ENCODE measurements at regions not wholly inside any gene's neighbourhood (a gene's known extent, or its start where the extent isn't known, plus 50 kb on each side); places are given as distances from the start of the nearest gene placed in this dataset.

DNA sequence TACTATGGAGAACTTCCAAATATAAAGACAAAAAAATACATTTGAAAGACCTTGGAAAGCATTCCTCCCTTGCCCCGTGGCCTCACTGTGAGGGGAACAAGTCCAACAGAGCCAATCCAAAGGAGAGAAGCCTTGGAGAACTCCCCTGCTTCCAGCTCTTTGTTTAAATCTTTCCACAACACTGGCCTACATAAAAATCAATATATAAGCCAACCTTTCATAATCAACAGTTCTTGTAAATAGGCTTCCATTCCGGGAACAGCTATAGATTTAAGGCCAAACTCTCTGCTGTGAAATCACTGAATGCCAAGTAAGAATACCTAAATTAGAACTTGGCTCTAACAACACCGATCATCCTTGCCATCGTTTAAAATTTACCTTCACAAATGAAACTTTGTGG is 242.1 kb downstream of the HACE1 start:
- in situ Hi-C loops (cut with MboI; ENCODE audit: low sequenced_read_pairs) = no loop called here

DNA sequence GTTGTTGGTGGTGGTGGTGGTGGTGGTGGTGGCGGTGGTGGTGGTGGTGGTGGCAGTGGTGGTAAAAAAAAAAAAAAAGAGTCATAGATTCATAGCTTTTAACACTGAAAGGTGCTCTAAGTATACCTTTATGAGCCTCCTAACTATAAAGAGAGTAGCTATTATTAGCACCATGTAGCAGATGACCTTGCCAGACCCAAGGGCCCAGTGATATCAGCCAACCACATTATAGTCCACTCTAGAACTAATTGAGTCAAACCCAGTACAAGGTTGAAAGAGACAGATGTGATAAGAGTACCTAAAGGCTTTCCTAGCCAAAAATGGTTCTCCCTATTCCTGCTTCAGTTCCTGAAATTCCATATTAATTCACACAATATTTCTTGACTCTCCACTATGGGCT is 245.3 kb downstream of the HACE1 start:
- in situ Hi-C loops (cut with MboI; ENCODE audit: low sequenced_read_pairs) = no loop called here

DNA sequence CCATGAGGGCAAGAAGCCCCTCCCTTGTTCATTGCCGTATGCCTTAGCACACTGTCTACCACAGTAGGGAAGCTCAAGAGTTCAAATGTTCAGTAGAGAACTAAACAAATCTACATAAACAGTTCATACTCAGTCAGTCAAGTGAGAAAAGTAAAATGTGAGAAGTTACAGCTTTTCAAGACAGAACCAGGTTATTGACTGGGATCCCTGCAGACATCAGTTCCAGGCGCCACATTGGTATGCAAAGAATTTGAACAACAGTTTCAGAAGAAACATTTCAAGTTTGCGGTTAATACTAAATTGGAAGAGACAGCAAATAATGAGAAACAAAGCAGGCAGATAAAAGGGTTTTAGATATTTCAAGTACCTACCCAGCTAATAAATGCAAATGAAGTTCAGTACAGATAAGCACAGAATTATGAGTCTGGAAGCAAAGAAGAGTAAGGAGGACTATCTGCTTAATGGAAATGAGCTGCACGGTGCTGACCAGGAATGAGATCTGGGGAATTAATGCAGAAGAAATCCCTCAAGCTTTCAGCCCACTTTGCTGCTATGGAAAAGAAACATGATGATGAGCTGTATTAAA is 246.2 kb downstream of the HACE1 start:
- in situ Hi-C loops (cut with MboI; ENCODE audit: low sequenced_read_pairs) = no loop called here

DNA sequence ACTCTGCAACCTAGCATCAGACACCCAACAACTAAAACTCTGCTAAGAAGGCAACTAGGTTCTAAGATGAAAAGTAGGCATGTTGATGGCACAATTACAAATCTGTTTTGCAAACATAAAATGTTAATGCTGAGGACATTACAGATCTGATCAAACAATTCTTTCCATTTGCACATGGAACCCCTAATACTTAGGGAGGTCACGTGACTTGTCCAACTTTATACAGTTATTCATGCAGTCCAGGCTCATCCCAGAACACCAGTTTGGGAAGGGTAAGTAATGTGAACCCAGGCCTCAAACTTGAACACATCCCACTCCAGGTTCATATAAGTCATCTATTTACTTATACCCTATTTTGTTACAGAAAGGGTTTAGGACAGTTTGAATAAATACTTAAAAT is 247.2 kb downstream of the HACE1 start:
- in situ Hi-C loops (cut with MboI; ENCODE audit: low sequenced_read_pairs) = no loop called here

DNA sequence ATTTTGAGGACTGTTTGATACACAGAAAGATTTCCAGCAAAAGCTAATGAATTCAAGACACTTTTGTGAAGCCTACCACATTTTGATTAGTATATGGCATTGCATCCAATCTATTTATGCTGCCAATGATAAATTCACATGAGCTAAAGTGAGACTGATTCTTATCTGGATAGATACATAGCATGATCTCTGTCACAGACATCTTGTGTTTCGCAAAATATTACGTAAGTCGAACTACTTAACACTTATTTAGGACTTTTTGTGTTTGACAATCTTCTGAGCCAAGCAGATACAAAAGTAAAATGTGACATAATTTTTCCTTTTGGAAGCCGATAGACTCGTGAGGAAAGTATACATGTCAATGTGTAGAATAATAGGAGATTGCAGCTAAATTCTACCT is 251.6 kb downstream of the HACE1 start:
- in situ Hi-C loops (cut with MboI; ENCODE audit: low sequenced_read_pairs) = no loop called here

DNA sequence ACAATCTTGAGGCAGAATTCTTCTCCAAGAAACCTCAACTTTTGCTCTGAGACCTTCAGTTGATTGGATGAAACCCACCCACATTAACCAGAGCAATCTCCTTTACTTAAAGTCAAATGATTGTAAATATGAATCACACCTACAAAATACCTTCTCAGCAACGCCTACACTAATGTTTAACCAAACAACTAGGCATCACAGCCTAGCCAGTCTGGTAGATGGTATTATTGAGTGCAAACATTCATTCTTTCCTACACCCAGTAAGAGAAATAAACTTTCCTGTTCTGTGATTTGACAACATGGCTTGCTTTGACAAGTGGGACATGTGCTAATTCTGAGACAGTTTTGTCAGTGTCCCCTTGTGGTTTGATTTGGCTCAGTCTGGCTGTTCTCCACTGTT is 252.2 kb downstream of the HACE1 start:
- in situ Hi-C loops (cut with MboI; ENCODE audit: low sequenced_read_pairs) = no loop called here

DNA sequence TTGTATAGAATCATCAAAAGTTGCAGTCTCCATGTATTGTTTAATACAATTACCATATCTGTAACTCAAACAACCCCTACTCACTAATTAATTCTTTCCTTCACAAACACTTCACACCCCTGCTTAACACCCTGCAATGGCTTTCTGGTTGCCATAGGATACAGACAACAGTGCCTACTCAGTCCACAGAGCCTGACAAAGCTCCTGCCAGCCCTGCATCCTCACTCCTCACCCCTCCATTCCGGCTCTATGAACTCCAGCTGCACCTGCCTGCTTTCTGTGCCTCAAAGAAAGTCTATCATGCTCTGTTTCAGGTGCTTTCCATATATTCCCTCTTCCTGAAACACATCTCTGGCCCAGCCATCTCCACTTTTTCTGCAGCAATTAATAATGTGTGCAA is 253.4 kb downstream of the HACE1 start:
- in situ Hi-C loops (cut with MboI; ENCODE audit: low sequenced_read_pairs) = no loop called here

DNA sequence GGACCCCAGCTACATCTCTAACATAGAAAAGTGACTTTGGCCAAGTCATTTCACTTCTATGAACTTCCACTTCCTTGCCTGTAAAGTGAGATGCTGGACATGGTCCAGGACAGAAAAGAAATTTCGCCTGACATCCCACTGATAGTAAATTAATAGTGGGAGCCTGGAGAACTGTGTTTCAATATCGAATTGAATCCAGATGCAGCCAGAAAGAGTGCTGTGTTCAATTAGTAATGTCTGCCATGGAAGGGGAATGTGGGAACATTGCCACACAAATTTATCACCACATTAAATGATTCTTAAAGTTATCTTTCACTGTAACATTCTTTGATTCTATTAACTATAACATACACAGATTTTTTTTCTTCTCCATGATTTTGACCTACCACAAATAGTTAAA is 255.0 kb downstream of the HACE1 start:
- in situ Hi-C loops (cut with MboI; ENCODE audit: low sequenced_read_pairs) = no loop called here

DNA sequence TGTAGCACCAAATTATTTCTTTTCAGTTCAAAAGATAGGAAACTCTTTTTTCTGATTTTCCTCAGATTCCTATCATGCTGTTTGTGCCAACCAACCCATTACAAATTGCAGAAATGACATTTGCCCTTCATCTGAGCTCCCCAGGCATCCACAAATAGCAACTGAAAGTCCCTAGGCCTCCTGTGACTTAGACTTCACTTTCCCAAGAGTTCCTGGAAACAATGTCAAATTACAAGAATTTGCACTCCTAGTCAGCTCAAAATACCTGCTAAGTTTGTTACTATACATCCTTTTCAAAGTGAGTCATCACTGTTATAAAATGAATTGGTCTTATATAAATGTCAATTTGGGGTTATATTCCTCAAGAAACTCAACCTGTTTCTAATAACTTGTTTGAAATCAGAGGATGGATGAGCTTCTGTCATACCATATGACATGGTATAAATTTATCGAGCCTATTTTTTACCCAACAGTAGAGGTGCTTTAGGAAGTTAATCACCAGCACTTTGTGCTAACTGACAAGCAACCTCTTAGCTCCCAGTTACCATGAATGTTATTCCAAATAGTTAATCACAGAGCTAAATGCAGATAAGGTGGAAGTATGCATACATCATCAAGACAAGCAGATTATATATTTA is 256.5 kb downstream of the HACE1 start:
- in situ Hi-C loops (cut with MboI; ENCODE audit: low sequenced_read_pairs) = no loop called here

DNA sequence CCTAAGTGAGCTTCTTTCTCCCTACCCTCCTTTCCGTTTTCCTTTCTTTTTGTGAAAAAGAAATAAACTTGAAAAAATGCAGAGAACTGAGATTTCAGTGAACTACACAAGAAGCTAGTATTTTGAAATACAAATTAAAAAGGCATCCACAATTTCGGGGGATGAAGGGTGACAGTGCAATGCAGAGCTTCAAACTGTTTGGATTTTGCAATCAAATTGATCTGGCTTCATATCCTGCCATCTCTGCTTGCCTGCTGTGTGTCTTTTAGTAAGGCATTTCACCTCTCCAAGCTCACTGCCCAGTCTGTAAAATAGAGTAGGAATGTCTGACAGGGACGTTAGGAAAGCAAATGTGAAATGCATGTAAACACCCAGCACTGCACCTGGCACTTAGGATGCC is 258.0 kb downstream of the HACE1 start:
- in situ Hi-C loops (cut with MboI; ENCODE audit: low sequenced_read_pairs) = no loop called here

DNA sequence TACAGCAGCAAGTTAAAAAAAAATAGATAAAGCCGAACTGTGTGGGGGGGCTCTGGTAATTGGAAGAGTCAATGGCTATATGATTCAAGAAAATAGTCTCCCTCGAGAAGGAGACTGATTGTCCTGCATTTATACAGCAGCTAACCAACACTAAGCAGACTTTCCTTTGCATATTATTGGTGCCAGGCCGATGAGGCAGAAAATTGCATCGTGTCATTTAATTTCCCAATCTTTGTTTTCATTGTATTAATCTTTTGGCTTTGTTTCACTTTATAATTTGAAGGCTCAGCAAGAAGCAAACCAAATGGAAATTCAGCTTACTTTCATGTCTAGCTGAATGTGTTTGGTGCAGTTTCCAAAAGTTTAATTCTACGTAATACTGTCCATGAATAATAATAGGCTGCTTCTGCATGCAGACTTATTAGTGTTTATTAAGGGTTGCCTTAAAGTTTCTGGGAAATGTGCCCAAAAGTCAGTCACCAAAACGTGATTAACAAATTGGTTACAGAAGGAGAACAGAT is 258.5 kb downstream of the HACE1 start:
- in situ Hi-C loops (cut with MboI; ENCODE audit: low sequenced_read_pairs) = no loop called here

DNA sequence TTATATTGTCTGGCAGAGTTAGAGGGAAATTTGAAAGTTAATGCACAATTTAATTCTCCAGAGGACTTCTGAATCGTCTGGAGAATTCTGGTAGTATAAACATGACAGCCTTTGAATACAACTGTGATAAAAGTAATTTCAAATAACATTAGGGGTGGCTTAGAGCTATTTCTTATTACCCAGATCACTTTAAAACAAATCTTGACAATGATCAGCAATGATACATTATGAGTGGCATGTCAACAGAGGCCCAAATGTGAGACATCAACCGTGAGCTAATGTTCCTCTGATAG is 259.1 kb downstream of the HACE1 start:
- in situ Hi-C loops (cut with MboI; ENCODE audit: low sequenced_read_pairs) = no loop called here

DNA sequence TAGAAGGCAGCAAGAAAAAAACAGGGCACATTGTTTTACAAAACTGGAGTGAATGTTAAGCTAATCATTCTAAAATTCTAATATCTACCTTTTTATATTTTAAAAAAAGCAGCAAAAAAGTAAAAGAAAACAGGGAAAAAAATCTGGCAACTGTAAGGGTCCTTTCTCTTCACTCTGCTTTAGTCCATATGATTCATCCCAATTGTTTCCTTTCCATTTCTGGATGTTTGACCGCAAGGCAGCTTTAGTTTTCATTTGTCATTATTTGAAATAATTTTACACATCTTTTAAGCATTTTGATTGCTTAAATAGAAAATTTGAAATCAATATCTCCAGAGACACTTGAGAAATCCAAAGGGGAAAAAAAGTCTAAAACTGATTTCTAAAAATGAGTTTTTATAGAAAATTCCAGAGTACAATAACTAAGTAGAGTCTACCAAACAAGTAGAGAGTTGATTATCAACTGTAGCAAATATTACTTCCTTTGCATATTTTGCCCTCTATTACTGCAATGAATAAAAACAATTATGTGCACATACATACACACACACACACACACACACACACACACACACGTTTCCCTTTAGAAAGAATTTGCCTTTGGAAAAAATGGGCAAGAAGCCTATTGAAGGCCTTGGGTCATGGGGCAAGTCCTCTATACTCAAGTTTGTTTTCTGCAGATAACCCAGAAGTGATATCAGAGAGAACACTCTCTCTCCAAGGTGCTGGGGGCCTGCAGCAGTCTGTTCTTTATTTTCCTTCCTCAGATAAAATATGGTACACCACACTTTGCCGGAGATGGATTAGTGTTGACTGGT is 259.7 kb downstream of the HACE1 start:
- in situ Hi-C loops (cut with MboI; ENCODE audit: low sequenced_read_pairs) = no loop called here

DNA sequence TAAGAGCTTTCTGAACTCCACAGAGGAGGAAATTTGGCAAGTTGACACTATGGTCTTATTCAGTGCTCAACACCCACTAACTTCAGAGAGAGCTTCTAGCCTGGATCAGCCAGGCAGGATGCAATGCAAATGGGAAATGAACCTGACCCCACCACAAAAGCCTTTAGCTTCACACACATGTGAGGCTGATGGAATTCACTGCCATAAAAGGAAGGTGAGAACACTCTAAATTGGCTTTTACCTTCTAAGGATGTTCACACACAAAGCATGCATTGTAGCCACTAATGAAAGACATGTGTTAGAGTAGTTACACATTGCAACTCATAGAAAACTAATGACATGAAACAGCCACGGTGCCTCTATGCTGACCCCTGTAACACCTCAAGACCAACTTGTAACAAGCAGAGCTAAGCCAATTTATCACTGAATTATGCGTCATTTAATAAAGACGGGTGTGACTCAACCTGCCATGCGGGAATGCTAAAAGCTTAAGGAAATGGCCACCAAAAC is 262.1 kb downstream of the HACE1 start:
- in situ Hi-C loops (cut with MboI; ENCODE audit: low sequenced_read_pairs) = no loop called here

DNA sequence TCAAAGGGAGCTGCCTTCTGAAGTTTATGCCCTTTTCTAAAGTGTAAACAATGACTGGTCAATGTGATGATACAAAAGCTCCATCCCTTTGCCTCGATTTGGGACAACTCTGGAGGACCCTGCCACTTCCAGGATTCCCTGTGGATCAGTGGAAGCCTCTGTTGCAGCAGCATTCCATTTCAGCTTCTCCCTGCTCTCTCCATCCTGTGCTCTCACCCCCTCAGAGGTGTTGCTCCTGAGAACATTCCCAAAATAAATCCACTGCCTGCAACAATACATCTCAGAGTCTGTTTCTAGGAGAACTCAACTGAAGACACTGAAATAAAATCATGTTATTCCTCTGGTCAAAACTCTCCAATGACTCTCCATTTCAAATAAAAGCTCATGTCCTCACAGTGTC is 263.6 kb downstream of the HACE1 start:
- in situ Hi-C loops (cut with MboI; ENCODE audit: low sequenced_read_pairs) = no loop called here

DNA sequence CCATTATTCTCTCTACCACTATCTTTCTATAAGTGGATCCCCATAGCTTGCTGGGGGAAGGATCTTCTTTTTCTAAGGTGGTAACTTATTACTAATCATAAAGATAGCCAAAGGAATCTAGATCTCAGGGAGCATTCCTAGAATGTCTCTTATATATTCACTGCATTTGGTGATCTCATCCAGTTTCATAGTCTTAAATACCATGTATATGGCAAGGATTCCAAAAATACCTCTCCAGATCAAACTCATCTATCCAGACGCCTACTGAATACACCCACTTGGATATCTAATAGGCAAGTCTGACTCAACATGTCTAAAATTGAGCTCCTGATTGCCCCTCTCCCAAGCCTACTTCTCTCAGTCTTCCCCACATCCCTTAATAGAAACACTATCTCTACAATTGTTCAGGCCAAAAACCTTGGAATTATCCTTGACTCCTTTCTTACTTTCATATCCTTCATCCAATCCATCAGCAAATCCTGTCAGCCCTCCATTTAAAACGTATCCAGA is 264.4 kb downstream of the HACE1 start:
- in situ Hi-C loops (cut with MboI; ENCODE audit: low sequenced_read_pairs) = no loop called here

DNA sequence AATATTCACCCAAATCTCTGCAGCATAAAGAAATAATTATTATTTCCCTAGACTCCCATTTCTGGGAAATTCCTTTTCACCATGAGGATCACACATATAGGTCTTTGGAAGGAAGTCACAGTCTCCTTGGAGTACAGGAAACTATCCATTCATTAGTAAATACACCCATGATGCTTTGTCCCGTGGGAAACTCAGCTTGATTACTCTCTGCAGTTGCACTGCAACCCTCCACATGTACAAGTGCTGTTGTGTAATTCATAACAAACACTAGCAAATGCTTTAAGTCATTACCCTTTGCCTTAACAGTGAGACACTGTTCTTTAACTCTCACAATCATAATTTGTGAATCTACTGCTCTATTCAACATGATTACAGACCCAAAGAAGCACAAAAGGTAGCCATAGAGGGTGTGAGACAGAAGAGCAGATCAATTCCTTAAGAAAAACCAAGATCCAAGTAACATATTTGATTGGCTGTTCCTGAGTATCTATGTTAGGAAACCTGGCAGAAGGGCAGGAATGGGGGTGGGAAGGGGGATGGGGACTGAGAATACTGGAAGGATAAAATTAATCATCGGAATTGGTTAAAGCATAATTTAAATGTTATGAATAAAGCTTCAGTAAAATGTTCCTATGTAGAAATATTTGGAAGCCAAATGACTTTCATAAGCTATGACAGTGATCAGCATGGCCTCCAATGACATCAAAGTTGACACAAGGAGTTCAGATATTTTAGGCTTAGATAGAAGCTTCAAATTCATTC is 268.0 kb downstream of the HACE1 start:
- in situ Hi-C loops (cut with MboI; ENCODE audit: low sequenced_read_pairs) = no loop called here

DNA sequence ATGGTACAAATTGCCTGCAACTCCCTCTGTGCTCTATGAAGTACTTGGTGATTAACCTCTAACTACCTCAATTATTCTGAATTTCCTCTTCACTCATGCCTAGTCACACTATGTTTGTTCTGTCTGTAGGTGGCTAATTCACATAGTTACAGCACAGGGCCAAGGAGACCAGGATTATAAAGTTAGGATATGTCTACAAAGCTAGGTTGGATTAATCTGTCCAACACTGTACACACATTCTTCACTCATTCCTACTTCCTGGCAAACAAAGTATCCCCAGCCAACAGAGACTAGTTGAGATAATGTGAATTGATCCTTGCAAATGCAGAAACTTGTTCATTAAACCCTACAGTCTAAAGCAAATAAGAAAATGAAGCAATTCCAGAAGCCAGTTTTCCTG is 269.8 kb downstream of the HACE1 start:
- in situ Hi-C loops (cut with MboI; ENCODE audit: low sequenced_read_pairs) = no loop called here

DNA sequence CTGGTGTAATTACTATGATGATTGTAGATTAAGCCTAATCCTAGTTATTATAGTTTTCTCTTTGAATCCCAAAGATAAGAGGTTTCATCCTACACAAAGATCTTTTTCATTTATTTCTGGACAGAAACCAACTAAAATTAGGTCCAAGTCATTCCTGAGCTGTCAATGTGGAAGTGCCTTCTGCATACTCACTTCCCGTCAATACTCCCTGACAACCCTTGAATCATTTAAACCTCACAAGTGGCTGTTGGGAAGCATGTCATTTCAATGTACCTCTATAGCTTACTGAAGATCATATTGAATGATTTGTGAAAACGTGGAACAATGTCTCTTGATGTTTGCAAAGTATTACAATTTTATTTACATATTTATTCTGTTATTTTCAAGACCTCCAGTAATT is 274.1 kb downstream of the HACE1 start:
- in situ Hi-C loops (cut with MboI; ENCODE audit: low sequenced_read_pairs) = no loop called here

DNA sequence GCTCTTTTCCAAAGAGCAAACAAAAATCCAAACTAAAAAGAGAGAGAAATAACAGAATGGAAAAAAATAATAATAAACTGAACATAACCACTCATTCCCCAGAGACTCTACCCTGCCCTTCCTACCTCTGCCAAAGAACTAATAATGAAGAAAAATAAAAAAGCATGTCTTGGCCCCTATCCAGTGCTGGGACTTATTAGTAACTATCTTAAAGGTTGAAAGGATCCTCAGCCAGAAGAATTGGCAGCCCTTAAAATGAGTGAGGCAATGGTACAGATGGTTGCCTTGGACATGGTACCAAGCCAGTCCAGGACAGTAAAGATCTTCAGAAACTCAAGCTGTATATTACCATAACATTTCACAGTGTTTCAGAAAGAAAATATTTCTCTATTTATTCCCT is 279.3 kb downstream of the HACE1 start:
- in situ Hi-C loops (cut with MboI; ENCODE audit: low sequenced_read_pairs) = no loop called here

DNA sequence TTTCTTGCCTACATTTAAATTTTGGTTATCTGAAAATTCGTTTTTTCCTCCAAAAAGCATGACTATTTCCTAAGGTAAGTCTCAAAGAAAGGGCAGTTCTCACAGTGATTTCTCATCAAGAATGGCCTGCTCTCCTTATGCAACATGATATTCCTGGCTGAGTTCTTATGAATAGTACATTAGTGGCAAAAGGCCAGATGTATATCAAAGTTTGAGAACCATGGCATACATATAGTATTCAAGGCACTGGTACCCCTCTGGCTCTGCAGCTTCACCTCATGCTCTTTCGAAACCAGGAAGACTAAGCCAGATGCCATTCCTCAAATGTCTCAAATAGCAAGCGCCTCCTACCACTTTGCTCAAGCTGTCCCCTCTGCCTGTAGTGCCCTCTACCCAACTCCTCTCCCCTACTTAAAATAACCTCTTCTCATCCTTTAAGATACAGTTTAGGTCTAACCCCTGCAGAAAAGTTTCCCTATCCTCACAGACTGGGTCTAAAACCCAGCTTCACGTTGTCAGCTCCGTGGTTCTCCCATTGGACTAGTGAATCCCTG is 280.3 kb downstream of the HACE1 start:
- in situ Hi-C loops (cut with MboI; ENCODE audit: low sequenced_read_pairs) = no loop called here
